OCI-LY7 (cell line): ENCODE measurements at regions not wholly inside any gene's neighbourhood (a gene's known extent, or its start where the extent isn't known, plus 50 kb on each side); places are given as distances from the start of the nearest gene placed in this dataset.

Experiments
- EZH2phosphoT487 ChIP-seq: fragments of 200-600 bp; sonication (generic); IDR thresholded peaks from 2 replicates; pipeline ENCODE4 v1.6.1; 2018; ENCODE audit warnings: low read depth, borderline replicate concordance, mild to moderate bottlenecking, mixed run types, antibody characterized with exemption, low read length, moderate library complexity, mixed read lengths
- TF ChIP-seq, protein P1 (sequence below): fragments of 200-600 bp; sonication (generic); conservative IDR thresholded peaks from 2 replicates; pipeline ENCODE4 v1.5.1; 2014; ENCODE audit warnings: mild to moderate bottlenecking, antibody characterized with exemption, low read length, moderate library complexity, mixed read lengths

DNA sequence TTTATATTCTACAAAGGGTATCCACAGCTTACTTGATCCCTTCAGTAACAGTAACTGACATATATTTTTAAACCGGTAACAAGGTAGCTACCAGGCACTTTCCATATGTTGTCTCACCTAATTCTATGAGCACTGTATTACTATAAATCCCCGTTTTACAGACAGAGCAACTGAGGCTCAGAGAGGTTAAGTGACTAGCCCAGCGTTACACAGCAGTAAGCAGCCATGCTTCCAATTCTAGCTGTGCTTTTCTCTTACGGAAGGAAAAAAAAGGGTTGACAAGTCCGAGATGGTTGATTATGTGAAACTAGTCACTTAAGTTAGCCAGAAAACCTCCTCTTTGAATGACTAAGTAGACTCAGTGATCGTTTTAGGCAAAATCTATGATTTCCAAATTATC lies 187.3 kb upstream of the LHX5 start:
- TF ChIP-seq, protein P1, sequence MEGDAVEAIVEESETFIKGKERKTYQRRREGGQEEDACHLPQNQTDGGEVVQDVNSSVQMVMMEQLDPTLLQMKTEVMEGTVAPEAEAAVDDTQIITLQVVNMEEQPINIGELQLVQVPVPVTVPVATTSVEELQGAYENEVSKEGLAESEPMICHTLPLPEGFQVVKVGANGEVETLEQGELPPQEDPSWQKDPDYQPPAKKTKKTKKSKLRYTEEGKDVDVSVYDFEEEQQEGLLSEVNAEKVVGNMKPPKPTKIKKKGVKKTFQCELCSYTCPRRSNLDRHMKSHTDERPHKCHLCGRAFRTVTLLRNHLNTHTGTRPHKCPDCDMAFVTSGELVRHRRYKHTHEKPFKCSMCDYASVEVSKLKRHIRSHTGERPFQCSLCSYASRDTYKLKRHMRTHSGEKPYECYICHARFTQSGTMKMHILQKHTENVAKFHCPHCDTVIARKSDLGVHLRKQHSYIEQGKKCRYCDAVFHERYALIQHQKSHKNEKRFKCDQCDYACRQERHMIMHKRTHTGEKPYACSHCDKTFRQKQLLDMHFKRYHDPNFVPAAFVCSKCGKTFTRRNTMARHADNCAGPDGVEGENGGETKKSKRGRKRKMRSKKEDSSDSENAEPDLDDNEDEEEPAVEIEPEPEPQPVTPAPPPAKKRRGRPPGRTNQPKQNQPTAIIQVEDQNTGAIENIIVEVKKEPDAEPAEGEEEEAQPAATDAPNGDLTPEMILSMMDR = no peak
- no peak for TF ChIP-seq EZH2phosphoT487
